ACC112 (cell line): ENCODE measurements at regions not wholly inside any gene's neighbourhood (a gene's known extent, or its start where the extent isn't known, plus 50 kb on each side); places are given as distances from the start of the nearest gene placed in this dataset.
"Not testable (repeated sequence)": the region's sequence is repeated elsewhere in the genome, so short reads cannot be mapped to it uniquely, and the experiment has no call there.

ENCODE experiments used
- H2AFZ ChIP-seq: fragments of 200-600 bp; sonication (generic); one replicate; pipeline ENCODE4 v1.6.0; 2017; ENCODE audit warnings: antibody characterized with exemption, low read length; ENCODE audit not compliant: unreplicated experiment
- H3K27ac ChIP-seq: fragments of 200-600 bp; sonication (generic); 2 replicates; pipeline ENCODE4 v1.5.1; 2014; ENCODE audit warnings: low read depth, mild to moderate bottlenecking, antibody characterized with exemption, low read length, moderate library complexity
- H3K27me3 ChIP-seq: fragments of 200-600 bp; sonication (generic); 2 replicates; pipeline ENCODE4 v1.6.1; 2014; ENCODE audit warnings: mild to moderate bottlenecking, antibody characterized with exemption, low read length, moderate library complexity, mixed read lengths; ENCODE audit not compliant: insufficient read depth
- H3K36me3 ChIP-seq: fragments of 200-600 bp; sonication (generic); 2 replicates; pipeline ENCODE4 v1.6.1; 2016; ENCODE audit warnings: mild to moderate bottlenecking, antibody characterized with exemption, low read length, moderate library complexity, mixed read lengths; ENCODE audit not compliant: insufficient read depth
- H3K4me1 ChIP-seq: fragments of 200-600 bp; sonication (generic); one replicate; pipeline ENCODE4 v1.6.1; 2016; ENCODE audit warnings: low read length, mixed read lengths; ENCODE audit not compliant: insufficient read depth, unreplicated experiment, control insufficient read depth
- H3K4me3 ChIP-seq: fragments of 200-600 bp; sonication (generic); 2 replicates; pipeline ENCODE4 v1.5.1; 2014; ENCODE audit warnings: mild to moderate bottlenecking, low read depth, low read length
- H3K79me2 ChIP-seq: fragments of 200-600 bp; sonication (generic); one replicate; pipeline ENCODE4 v1.6.0; 2016; ENCODE audit warnings: low read length; ENCODE audit not compliant: control insufficient read depth, unreplicated experiment, insufficient read depth

- no peaks in the 10 kb centered on the region for H3K36me3 ChIP-seq
- no peaks in the 10 kb centered on the region for H3K4me1 ChIP-seq
- H3K27ac ChIP-seq = no peak overlapping the region
- no peaks in the 10 kb centered on the region for H3K79me2 ChIP-seq
- no peak overlapping the region for H2AFZ ChIP-seq
- H3K4me3 ChIP-seq = no peak overlapping the region
- H3K27me3 ChIP-seq = no peaks in the 10 kb centered on the region
These were observed 370.3 kb downstream of the HTR1B start for GRCh38 chr6:77092971-77093370.

- Histone ChIP-seq H2AFZ (no peak overlapping the region), H3K36me3 (no peaks in the 10 kb centered on the region), H3K79me2 (no peaks in the 10 kb centered on the region), H3K27ac (no peak overlapping the region), H3K4me1 (no peaks in the 10 kb centered on the region), H3K4me3 (no peak overlapping the region), H3K27me3 (no peaks in the 10 kb centered on the region)
These were observed 373.5 kb downstream of the HTR1B start for GRCh38 chr6:77089776-77090175.

GRCh38 chr6:77087794-77088318 is 375.4 kb downstream of the HTR1B start:
- H3K4me3 ChIP-seq, H2AFZ ChIP-seq, H3K79me2 ChIP-seq, H3K36me3 ChIP-seq, H3K27me3 ChIP-seq, H3K4me1 ChIP-seq, H3K27ac ChIP-seq: not testable (repeated sequence)

GRCh38 chr6:77074037-77074713 is 389.1 kb downstream of the HTR1B start:
- Histone ChIP-seq H3K4me3 (no peak overlapping the region), H3K27ac (no peak overlapping the region)

GRCh38 chr6:77073410-77073760 is 389.9 kb downstream of the HTR1B start:
- H3K4me3 ChIP-seq = no peak overlapping the region
- no peaks in the 10 kb centered on the region for H3K27me3 ChIP-seq
- no peak overlapping the region for H2AFZ ChIP-seq
- no peak overlapping the region for H3K27ac ChIP-seq
- no peaks in the 10 kb centered on the region for H3K79me2 ChIP-seq
- H3K36me3 ChIP-seq = no peaks in the 10 kb centered on the region
- H3K4me1 ChIP-seq = no peaks in the 10 kb centered on the region

More at GRCh38 chr6:77074037-77074713, 389.1 kb downstream of the HTR1B start:
- Histone ChIP-seq H3K4me1 (no peaks in the 10 kb centered on the region), H3K27me3 (no peaks in the 10 kb centered on the region), H3K79me2 (no peaks in the 10 kb centered on the region), H3K36me3 (no peaks in the 10 kb centered on the region), H2AFZ (no peak overlapping the region)

- no peaks in the 10 kb centered on the region for H3K4me1 ChIP-seq
- H3K36me3 ChIP-seq = no peaks in the 10 kb centered on the region
- no peak overlapping the region for H3K4me3 ChIP-seq
- H3K27ac ChIP-seq = no peak overlapping the region
- H3K27me3 ChIP-seq = no peaks in the 10 kb centered on the region
- no peaks in the 10 kb centered on the region for H3K79me2 ChIP-seq
- H2AFZ ChIP-seq = no peak overlapping the region
These were observed 390.4 kb downstream of the HTR1B start for GRCh38 chr6:77072694-77073409.

GRCh38 chr6:77063494-77063893 is 399.8 kb downstream of the HTR1B start:
- Histone ChIP-seq H2AFZ (no peak overlapping the region), H3K4me3 (no peak overlapping the region), H3K36me3 (no peaks in the 10 kb centered on the region), H3K4me1 (no peaks in the 10 kb centered on the region), H3K27me3 (no peaks in the 10 kb centered on the region), H3K79me2 (no peaks in the 10 kb centered on the region), H3K27ac (no peak overlapping the region)

GRCh38 chr6:77055711-77056110 is 407.6 kb downstream of the HTR1B start:
- no peak overlapping the region for H3K4me3 ChIP-seq
- no peaks in the 10 kb centered on the region for H3K27me3 ChIP-seq
- H3K79me2 ChIP-seq = no peaks in the 10 kb centered on the region
- no peaks in the 10 kb centered on the region for H3K36me3 ChIP-seq
- H3K4me1 ChIP-seq = no peaks in the 10 kb centered on the region
- H2AFZ ChIP-seq = no peak overlapping the region
- H3K27ac ChIP-seq = no peak overlapping the region

GRCh38 chr6:77040568-77041195 is 422.6 kb downstream of the HTR1B start:
- H3K4me3 ChIP-seq = no peak overlapping the region
- no peaks in the 10 kb centered on the region for H3K79me2 ChIP-seq
- no peak overlapping the region for H2AFZ ChIP-seq
- H3K27ac ChIP-seq = no peak overlapping the region
- peaks cover 17% of the 10 kb centered on the region for H3K4me1 ChIP-seq
- no peaks in the 10 kb centered on the region for H3K36me3 ChIP-seq
- H3K27me3 ChIP-seq = no peaks in the 10 kb centered on the region

- Histone ChIP-seq H3K27me3 (no peaks in the 10 kb centered on the region), H3K36me3 (no peaks in the 10 kb centered on the region), H3K27ac (no peak overlapping the region), H2AFZ (no peak overlapping the region), H3K4me3 (no peak overlapping the region), H3K4me1 (peaks cover 21% of the 10 kb centered on the region), H3K79me2 (no peaks in the 10 kb centered on the region)
These were observed 424.5 kb downstream of the HTR1B start for GRCh38 chr6:77038807-77039206.
